Caco-2 (cell line): ENCODE measurements at regions not wholly inside any gene's neighbourhood (a gene's known extent, or its start where the extent isn't known, plus 50 kb on each side); places are given as distances from the start of the nearest gene placed in this dataset.

Source experiments
- BruUV-seq: library from RNA; stranded (reverse); fragments of 400-500 nt; replicated peaks from 2 replicates; lab custom pipeline; 2021; lab: Mats Ljungman, UMichigan
- CTCF ChIA-PET: fragments of 300-600 bp; sonication (Branson Sonifier 250); formaldehyde crosslinking; loops from one replicate; lab custom pipeline; 2022; ENCODE audit warnings: antibody characterized with exemption; lab: Charles Lee
- POLR2A ChIA-PET: fragments of 300-600 bp; sonication (Branson Sonifier 250); formaldehyde crosslinking; loops from one replicate; lab custom pipeline; 2022; ENCODE audit warnings: antibody characterized with exemption; lab: Charles Lee
- DNase-seq, 2 experiments: peaks; one replicate each; pipeline versions ENCODE4 v3.0.0 to v3.0.0-alpha.2; 2020 to 2022
- H3K27me3 ChIP-seq: replicated peaks from 2 replicates; pipeline ENCODE4 v1.6.0; 2011; ENCODE audit warnings: low read length; ENCODE audit not compliant: control insufficient read depth, insufficient read depth
- H3K36me3 ChIP-seq: 2 replicates; pipeline ENCODE4 v1.5.1; 2011; ENCODE audit warnings: low read length; ENCODE audit not compliant: control insufficient read depth, insufficient read depth
- H3K4me1 ChIP-seq: fragments of 250-450 bp; sonication (Bioruptor Pico); 2 replicates; pipeline ENCODE4 v1.5.1; 2020; ENCODE audit warnings: mild to moderate bottlenecking
- H3K4me3 ChIP-seq: 2 replicates; pipeline ENCODE4 v1.5.1; 2011; ENCODE audit warnings: low read depth, mild to moderate bottlenecking, control low read depth, low read length
- H3K9me3 ChIP-seq: fragments of 250-450 bp; sonication (Bioruptor Pico); 2 replicates; pipeline ENCODE4 v1.5.1; 2020; ENCODE audit warnings: mild to moderate bottlenecking, moderate library complexity
- H3K27ac Mint-ChIP-seq: one replicate; pipeline ENCODE4 v1.8.0; 2022; ENCODE audit warnings: mixed read lengths; ENCODE audit not compliant: unreplicated experiment
- H3K27me3 Mint-ChIP-seq: one replicate; pipeline ENCODE4 v1.8.0; 2022; ENCODE audit warnings: mixed read lengths; ENCODE audit not compliant: insufficient read depth, unreplicated experiment
- H3K36me3 Mint-ChIP-seq: one replicate; pipeline ENCODE4 v1.8.0; 2022; ENCODE audit warnings: mild to moderate bottlenecking, mixed read lengths; ENCODE audit not compliant: insufficient read depth, unreplicated experiment
- H3K4me1 Mint-ChIP-seq: one replicate; pipeline ENCODE4 v1.8.0; 2022; ENCODE audit warnings: low read depth, mixed read lengths; ENCODE audit not compliant: unreplicated experiment
- H3K4me3 Mint-ChIP-seq: one replicate; pipeline ENCODE4 v1.8.0; 2022; ENCODE audit warnings: mild to moderate bottlenecking, moderate library complexity, mixed read lengths; ENCODE audit not compliant: unreplicated experiment
- H3K9me3 Mint-ChIP-seq: one replicate; pipeline ENCODE4 v1.8.0; 2022; ENCODE audit warnings: mixed read lengths; ENCODE audit not compliant: unreplicated experiment
- intact Hi-C: fragments of 100-400 bp; cut with micrococcal nuclease; formaldehyde crosslinking; loops from one replicate; pipeline ENCODE4 v1.10.0; 2022; ENCODE audit not compliant: unreplicated experiment
- TF ChIP-seq, protein P1 (sequence below), 2 experiments: fragments of 200-600 bp in 1 of 2; IDR thresholded peaks; 1 replicate in 1 of 2; 2 replicates in 1 of 2; pipeline versions ENCODE4 v1.5.1 to v1.8.0; 2011 to 2022; ENCODE audit warnings: antibody characterized with exemption in 1 of 2, control low read depth in 1 of 2, inconsistent platforms in 1 of 2, low read depth in 1 of 2, low read length in 1 of 2, mild to moderate bottlenecking in 1 of 2, moderate library complexity in 1 of 2; ENCODE audit not compliant: insufficient read depth in 1 of 2, severe bottlenecking in 1 of 2, unreplicated experiment in 1 of 2

DNA sequence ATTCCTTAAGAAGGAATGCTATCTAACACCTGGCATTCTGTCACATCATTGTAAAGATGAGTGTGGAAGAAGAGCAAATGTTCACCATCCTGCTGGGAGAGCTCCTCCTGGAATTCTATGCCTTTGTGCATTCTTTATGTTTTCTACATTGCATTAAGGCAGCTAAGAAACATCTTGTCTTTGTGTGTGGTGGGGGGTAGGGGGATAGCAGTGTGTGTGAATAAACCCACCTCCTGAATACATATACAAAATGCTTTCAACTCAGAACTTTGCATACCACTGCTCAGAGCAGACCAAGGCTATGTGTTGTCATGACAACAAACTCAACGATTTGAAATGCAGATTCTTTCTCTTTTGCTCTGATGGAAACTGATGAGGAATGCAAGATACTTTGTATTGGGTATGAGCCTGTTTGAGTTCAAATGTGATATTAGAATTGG, 193.6 kb upstream of the KAZN start:
- intact Hi-C loops = no loop called here
- no TSS peak for BruUV-seq
- POLR2A ChIA-PET = no interaction called here
- H3K4me1 ChIP-seq = no peaks in the 10 kb centered on the region
- H3K9me3 ChIP-seq = no peaks in the 10 kb centered on the region
- no peaks in the 10 kb centered on the region for H3K27me3 ChIP-seq
- Mint-ChIP-seq H3K27ac (no peak overlapping the region), H3K4me3 (no peak overlapping the region), H3K4me1 (no peaks in the 10 kb centered on the region), H3K9me3 (no peaks in the 10 kb centered on the region), H3K27me3 (peaks cover 10% of the 10 kb centered on the region), H3K36me3 (no peaks in the 10 kb centered on the region)
- no peak for DNase-seq
- CTCF ChIA-PET = no interaction called here
- TF ChIP-seq, protein P1, sequence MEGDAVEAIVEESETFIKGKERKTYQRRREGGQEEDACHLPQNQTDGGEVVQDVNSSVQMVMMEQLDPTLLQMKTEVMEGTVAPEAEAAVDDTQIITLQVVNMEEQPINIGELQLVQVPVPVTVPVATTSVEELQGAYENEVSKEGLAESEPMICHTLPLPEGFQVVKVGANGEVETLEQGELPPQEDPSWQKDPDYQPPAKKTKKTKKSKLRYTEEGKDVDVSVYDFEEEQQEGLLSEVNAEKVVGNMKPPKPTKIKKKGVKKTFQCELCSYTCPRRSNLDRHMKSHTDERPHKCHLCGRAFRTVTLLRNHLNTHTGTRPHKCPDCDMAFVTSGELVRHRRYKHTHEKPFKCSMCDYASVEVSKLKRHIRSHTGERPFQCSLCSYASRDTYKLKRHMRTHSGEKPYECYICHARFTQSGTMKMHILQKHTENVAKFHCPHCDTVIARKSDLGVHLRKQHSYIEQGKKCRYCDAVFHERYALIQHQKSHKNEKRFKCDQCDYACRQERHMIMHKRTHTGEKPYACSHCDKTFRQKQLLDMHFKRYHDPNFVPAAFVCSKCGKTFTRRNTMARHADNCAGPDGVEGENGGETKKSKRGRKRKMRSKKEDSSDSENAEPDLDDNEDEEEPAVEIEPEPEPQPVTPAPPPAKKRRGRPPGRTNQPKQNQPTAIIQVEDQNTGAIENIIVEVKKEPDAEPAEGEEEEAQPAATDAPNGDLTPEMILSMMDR (IDR thresholded peaks at IDR 0.05; ENCODE audit: insufficient read depth in 1 of 2, low read depth in 1 of 2, low read length in 1 of 2, severe bottlenecking in 1 of 2, unreplicated experiment in 1 of 2) = no peak
- H3K4me3 ChIP-seq = no peak overlapping the region
- no peaks in the 10 kb centered on the region for H3K36me3 ChIP-seq

DNA sequence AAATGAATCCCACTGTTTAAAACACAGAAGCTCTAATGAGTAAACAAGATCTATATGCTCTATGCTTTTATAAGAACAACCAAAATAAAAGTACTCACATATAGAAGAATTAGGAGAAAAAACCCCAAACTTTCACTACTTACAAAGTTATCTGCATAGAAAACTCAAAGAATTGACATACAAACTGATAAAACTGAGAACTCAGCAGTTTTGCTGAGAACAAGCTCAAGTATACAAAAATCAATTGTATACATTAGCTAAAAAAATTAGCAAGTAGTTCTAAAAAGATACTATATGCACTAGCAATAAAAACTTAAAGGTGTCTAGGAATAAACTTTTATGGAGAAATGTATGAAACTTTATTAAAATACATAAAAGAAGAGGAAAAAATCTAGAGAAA, 186.2 kb upstream of the KAZN start:
- Histone ChIP-seq H3K27me3 (no peaks in the 10 kb centered on the region), H3K4me1 (no peaks in the 10 kb centered on the region), H3K4me3 (no peak overlapping the region), H3K9me3 (no peaks in the 10 kb centered on the region), H3K36me3 (no peaks in the 10 kb centered on the region)
- no peak for DNase-seq
- ChIA-PET CTCF (no interaction called here), POLR2A (no interaction called here)
- H3K27me3 Mint-ChIP-seq = peaks cover 10% of the 10 kb centered on the region
- no TSS peak for BruUV-seq
- H3K4me1 Mint-ChIP-seq = no peaks in the 10 kb centered on the region
- no peaks in the 10 kb centered on the region for H3K9me3 Mint-ChIP-seq
- no peak overlapping the region for H3K27ac Mint-ChIP-seq
- no peaks in the 10 kb centered on the region for H3K36me3 Mint-ChIP-seq
- TF ChIP-seq, protein P1 (IDR thresholded peaks at IDR 0.05; ENCODE audit: insufficient read depth in 1 of 2, low read depth in 1 of 2, low read length in 1 of 2, severe bottlenecking in 1 of 2, unreplicated experiment in 1 of 2) = no peak
- intact Hi-C loops = no loop called here
- H3K4me3 Mint-ChIP-seq = no peak overlapping the region

GRCh38 chr1:14413819-14414490, 184.5 kb upstream of the KAZN start:
- H3K4me3 ChIP-seq = no peak overlapping the region
- H3K27me3 Mint-ChIP-seq = peaks cover 10% of the 10 kb centered on the region
- no peak overlapping the region for H3K27ac Mint-ChIP-seq
- no peaks in the 10 kb centered on the region for H3K36me3 ChIP-seq
- DNase-seq = no peak
- no TSS peak for BruUV-seq
- H3K4me3 Mint-ChIP-seq = no peak overlapping the region
- no peaks in the 10 kb centered on the region for H3K36me3 Mint-ChIP-seq
- H3K9me3 ChIP-seq = no peaks in the 10 kb centered on the region
- POLR2A ChIA-PET = no interaction called here
- H3K4me1 ChIP-seq = no peaks in the 10 kb centered on the region
- no peaks in the 10 kb centered on the region for H3K9me3 Mint-ChIP-seq
- H3K4me1 Mint-ChIP-seq = no peaks in the 10 kb centered on the region
- intact Hi-C loops = no loop called here
- TF ChIP-seq, protein P1 (IDR thresholded peaks at IDR 0.05; ENCODE audit: insufficient read depth in 1 of 2, low read depth in 1 of 2, low read length in 1 of 2, severe bottlenecking in 1 of 2, unreplicated experiment in 1 of 2) = no peak
- CTCF ChIA-PET = no interaction called here
- H3K27me3 ChIP-seq = no peaks in the 10 kb centered on the region
